ENCODE measurements at regions not wholly inside any gene's neighbourhood (a gene's known extent, or its start where the extent isn't known, plus 50 kb on each side); places are given as distances from the start of the nearest gene placed in this dataset.

DNA sequence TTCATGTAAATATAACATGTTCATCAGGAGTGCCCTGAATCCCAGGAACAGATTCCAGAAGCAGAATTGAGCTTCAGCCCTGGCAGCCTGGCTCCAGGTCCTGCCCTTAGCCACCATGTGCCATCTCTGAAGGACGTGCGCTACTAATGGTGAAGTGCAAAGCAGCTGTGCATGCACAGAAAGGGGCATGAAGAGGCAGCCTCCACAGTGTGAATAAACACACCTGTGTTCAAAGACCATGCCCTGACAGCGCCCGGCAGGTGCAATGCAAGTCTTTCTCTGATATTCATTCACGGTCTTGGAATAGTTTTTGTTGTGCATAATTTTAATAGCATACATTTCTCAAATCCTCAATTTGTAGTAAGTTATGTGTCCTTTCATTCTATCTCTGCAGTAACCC lies 250.4 kb upstream of the TCERG1L start:
- TF ChIP-seq GATA2 (IDR thresholded peaks at IDR 0.05; ENCODE audit: low read depth, low read length), result no peak
- TF ChIP-seq GATA3 (IDR thresholded peaks at IDR 0.05; ENCODE audit: low read depth, low read length), result no peak

All from SH-SY5Y (cell line).